Stimulated activated naive B cell treated with anti-CD40 and anti-IgM and Interleukin-4, amounts not matched to agents 10 μg/mL and 1 μg/mL and 100 μg/mL, for 72 hours (primary cell): ENCODE measurements at regions not wholly inside any gene's neighbourhood (a gene's known extent, or its start where the extent isn't known, plus 50 kb on each side); places are given as distances from the start of the nearest gene placed in this dataset.
A peak's percentile ranks its signal among the peaks of the same experiment; 100 is the strongest.

Experiments
- ATAC-seq, 2 donors: fragments of 150-1000 bp; cut with Tn5 transposase; replicated peaks; 2 replicates each; pipeline ENCODE4 v1.10.0; 2021; ENCODE audit warnings: moderate library complexity in 1 of 2
- DNase-seq: peaks from one replicate; pipeline ENCODE4 v3.0.0; 2021
- H3K27ac Mint-ChIP-seq: one replicate; pipeline ENCODE4 v1.8.0; 2022; ENCODE audit warnings: mild to moderate bottlenecking, mixed read lengths
- H3K27me3 Mint-ChIP-seq, 2 donors: one replicate each; pipeline ENCODE4 v1.8.0; 2022; ENCODE audit warnings: mixed read lengths in 2 of 2
- H3K36me3 Mint-ChIP-seq, 2 donors: one replicate each; pipeline ENCODE4 v1.8.0; 2022; ENCODE audit warnings: mixed read lengths in 2 of 2, mild to moderate bottlenecking in 1 of 2
- H3K4me1 Mint-ChIP-seq, 2 donors: one replicate each; pipeline ENCODE4 v1.8.0; 2022; ENCODE audit warnings: mixed read lengths in 2 of 2, mild to moderate bottlenecking in 1 of 2
- H3K4me3 Mint-ChIP-seq, 2 donors: one replicate each; pipeline ENCODE4 v1.8.0; 2022; ENCODE audit warnings: mild to moderate bottlenecking in 2 of 2, mixed read lengths in 2 of 2, moderate library complexity in 1 of 2
- H3K9me3 Mint-ChIP-seq, 2 donors: one replicate each; pipeline ENCODE4 v1.8.0; 2022; ENCODE audit warnings: mixed read lengths in 2 of 2, mild to moderate bottlenecking in 1 of 2

DNA sequence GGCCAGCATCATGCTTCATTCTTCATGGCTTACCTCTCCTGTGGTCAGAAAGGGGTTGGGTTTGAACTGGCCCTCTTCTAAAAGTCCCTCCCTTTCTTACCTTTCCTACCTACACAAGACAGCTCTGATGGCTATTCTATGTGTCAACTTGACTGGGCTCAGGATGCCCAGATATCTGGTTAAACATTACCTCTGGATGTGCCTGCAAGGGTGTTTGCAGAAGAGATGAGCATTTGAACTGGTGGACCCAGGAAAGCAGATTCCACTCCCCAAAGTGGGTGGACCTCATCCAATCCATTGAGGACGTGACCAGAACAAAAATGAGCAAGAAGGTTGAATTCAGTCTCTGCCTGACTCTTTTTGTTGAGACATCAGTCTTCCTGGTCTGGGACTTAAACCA lies 79.0 kb upstream of the TCF7L2 start:
- Mint-ChIP-seq H3K27me3 (peaks cover 0 to 5% of the 10 kb centered on the region in 2 donors), H3K9me3 (peaks cover 5 to 7% of the 10 kb centered on the region in 2 donors), H3K27ac (no peak overlapping the region), H3K4me1 (no peaks in the 10 kb centered on the region), H3K4me3 (no peak overlapping the region), H3K36me3 (peaks cover 2 to 10% of the 10 kb centered on the region in 2 donors)
- ATAC-seq: no peak
- no peak for DNase-seq

DNA sequence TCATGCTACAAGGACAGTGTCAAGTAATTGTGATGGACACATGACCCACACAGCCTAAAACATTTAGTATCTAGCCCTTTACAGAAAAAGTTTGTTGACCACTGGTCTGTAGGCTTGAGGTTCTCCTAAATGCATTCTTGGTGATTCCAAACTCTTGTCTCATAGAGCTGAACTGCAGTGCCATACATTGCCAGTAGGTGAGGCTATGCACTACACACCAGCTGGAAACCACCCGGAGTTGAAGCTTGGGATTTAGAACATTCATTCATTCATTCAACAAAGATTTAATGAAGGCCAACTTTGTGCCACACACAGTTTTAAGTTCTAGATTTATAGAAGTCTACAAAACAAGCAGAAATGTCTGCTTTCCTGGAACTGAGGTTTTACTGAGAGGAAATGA lies 77.3 kb upstream of the TCF7L2 start:
- peaks cover 2 to 7% of the 10 kb centered on the region in 2 donors for H3K36me3 Mint-ChIP-seq
- H3K27me3 Mint-ChIP-seq: peaks cover 0 to 5% of the 10 kb centered on the region in 2 donors
- H3K27ac Mint-ChIP-seq: no peak overlapping the region
- H3K4me3 Mint-ChIP-seq: no peak overlapping the region
- DNase-seq (no peak), ATAC-seq (no peak)
- H3K9me3 Mint-ChIP-seq: peaks cover 5 to 7% of the 10 kb centered on the region in 2 donors
- no peaks in the 10 kb centered on the region for H3K4me1 Mint-ChIP-seq

DNA sequence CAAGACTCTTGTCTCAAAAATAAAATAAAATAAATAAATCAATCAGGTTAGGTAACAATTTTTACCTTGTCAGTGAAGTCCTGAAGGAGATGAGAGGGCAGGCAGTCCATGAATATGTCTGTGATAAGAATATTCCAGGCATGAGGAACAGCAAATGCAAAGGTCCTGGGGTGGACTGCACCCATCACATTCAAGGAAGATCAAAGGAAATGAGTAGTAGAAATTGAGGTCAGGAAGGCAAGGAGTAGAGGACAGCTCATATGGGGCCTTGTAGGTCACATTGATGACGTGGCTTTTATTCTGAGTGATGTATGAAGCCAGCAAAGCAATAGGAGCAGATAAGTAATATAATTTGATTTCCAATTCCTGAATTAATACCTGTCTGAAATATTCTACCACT lies 76.5 kb upstream of the TCF7L2 start:
- no peak overlapping the region for H3K4me3 Mint-ChIP-seq

DNA sequence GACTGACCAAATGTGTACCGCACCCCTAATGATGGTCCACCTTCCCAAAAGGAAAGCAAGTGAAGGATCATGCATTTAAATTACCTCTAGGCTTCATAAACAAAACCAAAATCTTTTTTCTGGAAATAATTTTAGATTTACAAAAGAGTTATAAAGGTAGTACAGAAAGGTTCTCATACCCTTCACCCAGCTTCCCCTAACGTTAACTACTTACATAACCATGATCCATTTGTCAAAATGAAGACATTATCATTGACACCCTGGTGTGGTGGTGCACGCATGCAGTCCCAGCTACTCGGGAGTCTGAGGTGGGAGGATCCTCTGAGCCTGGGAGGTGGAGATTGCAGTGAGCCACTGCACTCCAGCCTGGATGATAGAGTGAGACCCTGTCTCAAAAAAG lies 75.1 kb upstream of the TCF7L2 start:
- Mint-ChIP-seq H3K9me3 (peaks cover 5 to 7% of the 10 kb centered on the region in 2 donors), H3K27ac (no peak overlapping the region), H3K36me3 (peaks cover 2 to 7% of the 10 kb centered on the region in 2 donors), H3K4me1 (no peaks in the 10 kb centered on the region), H3K4me3 (no peak overlapping the region), H3K27me3 (peaks cover 0 to 5% of the 10 kb centered on the region in 2 donors)
- no peak for DNase-seq
- ATAC-seq: no peak

More for the DNA sequence above, 76.5 kb upstream of the TCF7L2 start:
- Mint-ChIP-seq H3K27ac (no peak overlapping the region), H3K36me3 (peaks cover 2 to 7% of the 10 kb centered on the region in 2 donors), H3K4me1 (no peaks in the 10 kb centered on the region), H3K27me3 (peaks cover 0 to 5% of the 10 kb centered on the region in 2 donors), H3K9me3 (peaks cover 5 to 7% of the 10 kb centered on the region in 2 donors)
- DNase-seq (no peak), ATAC-seq (no peak)

DNA sequence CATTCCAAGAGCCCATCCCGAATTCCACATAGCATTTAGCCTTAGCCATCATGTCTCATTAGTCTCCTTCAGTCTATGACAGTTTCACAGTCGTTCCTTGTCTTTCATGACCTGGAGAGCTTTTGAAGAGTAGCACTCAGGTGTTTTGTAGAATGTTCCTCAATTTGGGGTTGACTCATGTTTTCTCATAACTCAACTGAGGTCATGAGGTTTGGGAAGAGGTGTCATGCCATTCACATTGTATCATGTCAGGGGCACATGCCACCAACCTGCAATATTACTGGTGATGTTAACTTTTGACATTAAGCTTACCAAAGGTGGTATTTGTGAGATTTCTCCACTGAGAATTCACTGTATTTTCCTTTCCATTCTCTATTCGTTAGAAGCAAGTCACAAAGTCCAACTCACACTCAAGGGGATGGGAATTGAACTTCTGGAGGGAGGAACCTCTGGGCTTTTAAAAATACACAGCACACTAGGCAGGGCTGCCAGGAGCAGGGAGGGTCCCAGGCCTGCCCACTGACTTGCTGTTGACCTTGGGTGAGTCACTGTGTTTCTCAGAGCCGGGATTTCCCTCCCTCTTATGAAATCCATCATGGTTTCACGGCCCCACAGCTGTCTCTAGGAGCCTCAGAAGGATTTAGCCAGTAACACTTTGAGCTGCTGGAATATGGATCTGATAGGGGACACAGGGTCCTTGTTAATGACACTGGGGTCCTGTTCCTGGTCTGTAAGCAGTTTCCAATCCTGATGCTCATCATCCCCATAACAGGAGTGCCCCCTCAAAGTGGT lies 74.4 kb upstream of the TCF7L2 start:
- no peak overlapping the region for H3K27ac Mint-ChIP-seq
- H3K4me3 Mint-ChIP-seq: no peak overlapping the region
- DNase-seq (no peak), ATAC-seq (peak in 1 of 2 donors; percentile 60)
- peaks cover 5 to 7% of the 10 kb centered on the region in 2 donors for H3K9me3 Mint-ChIP-seq
- peaks cover 2 to 7% of the 10 kb centered on the region in 2 donors for H3K36me3 Mint-ChIP-seq
- H3K4me1 Mint-ChIP-seq: no peaks in the 10 kb centered on the region
- peaks cover 1 to 5% of the 10 kb centered on the region in 2 donors for H3K27me3 Mint-ChIP-seq

DNA sequence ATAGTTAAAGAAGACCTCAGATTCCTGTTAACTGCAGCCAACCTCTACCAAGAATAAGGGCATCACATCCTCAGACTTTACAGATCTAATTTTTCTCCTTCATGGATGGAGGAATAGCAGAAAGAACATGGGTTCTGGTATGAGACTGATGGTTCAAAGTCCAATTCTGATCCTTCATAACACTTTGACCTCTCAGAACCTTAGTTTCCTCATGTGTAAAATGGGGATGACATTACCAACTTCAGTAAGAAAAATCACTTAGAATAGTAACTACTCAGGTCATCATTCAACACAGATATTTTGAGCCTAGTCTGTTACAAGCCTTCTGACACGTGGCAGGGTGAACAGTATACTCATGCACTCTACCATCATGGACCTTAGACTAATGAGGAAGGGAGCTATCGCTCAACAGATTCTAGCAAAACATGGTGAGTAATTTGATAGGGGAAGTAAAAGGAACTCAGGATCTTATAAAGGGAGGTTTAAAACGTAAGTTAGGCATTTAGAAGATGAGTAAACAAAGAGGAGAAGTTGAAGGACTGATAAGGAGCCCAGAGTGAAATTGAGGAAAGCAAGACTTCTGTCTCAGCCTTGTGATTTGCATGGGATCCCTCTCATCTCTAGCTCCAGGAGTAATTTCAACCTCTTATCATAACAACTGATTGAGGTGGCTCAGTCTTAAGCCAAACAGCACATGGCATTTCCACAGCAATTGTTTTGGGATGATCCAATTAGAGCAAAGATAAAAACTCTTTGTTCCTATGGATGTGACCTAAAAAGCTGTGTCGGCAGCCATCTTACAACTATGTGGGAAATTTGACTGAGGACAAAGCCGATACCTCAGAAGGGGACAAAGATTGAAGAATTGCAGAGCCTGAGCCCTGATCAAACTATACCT lies 69.2 kb upstream of the TCF7L2 start:
- Mint-ChIP-seq H3K27ac (no peak overlapping the region), H3K4me3 (no peak overlapping the region), H3K4me1 (no peaks in the 10 kb centered on the region), H3K36me3 (peaks cover 0 to 4% of the 10 kb centered on the region in 2 donors), H3K9me3 (peaks cover 11 to 12% of the 10 kb centered on the region in 2 donors), H3K27me3 (peaks cover 4 to 10% of the 10 kb centered on the region in 2 donors)
- DNase-seq (no peak), ATAC-seq (no peak)

DNA sequence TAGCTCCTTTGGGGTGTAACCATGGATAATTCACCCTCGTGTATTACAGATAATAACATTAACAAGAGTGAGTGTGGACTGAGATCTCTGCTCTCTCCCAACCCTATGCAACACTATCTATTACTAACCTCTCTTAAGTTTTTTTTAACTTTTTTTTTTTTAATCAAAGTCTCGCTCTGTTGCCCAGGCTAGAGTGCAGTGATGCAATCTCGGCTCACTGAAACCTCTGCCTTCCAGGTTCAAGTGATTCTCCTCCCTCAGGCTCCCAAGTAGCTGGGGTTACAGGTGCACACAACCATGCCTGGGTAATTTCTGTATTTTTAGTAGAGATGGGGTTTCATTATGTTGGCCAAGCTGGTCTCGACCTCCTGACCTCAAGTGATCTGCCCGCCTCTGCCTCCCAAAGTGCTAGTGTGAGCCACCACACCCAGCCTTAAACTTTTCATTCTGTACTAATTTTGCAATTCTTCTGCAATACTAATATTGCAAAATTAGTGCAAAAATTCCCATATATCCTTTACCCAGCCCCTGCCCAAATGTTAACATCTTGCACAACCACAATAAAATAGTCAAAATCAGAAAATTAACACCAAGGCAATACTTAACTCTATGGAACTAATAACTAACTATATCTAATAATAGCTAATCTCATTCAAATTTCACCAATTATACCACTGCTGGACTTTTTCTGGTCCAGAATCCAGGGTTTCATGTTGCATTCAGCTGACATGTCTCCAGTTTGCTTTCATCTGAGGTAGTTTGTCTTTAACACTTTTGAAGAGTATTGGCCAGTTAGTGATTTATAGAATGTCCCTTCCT lies 66.5 kb upstream of the TCF7L2 start:
- Mint-ChIP-seq H3K4me3 (no peak overlapping the region), H3K9me3 (peaks cover 11 to 12% of the 10 kb centered on the region in 2 donors), H3K27me3 (peaks cover 4 to 10% of the 10 kb centered on the region in 2 donors), H3K27ac (no peak overlapping the region), H3K4me1 (no peaks in the 10 kb centered on the region), H3K36me3 (peaks cover 0 to 4% of the 10 kb centered on the region in 2 donors)
- DNase-seq (no peak), ATAC-seq (no peak)

DNA sequence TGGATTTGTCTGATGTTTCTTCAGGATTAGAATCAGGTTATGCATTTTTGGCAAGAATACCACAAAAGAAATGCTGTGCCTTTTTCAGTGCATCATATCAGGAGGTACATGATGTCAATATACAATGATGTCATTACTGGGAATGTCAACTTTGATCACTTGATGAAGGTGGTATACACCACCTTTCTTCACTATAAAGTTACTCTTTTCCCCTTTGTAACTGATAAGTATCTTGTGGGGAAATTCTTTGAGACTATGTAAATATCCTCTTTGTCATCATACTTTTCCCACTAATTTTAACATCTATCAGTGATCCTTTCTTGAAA lies 65.9 kb upstream of the TCF7L2 start:
- peaks cover 11 to 12% of the 10 kb centered on the region in 2 donors for H3K9me3 Mint-ChIP-seq
- ATAC-seq (no peak), DNase-seq (no peak)
- no peak overlapping the region for H3K4me3 Mint-ChIP-seq
- H3K4me1 Mint-ChIP-seq: no peaks in the 10 kb centered on the region
- no peak overlapping the region for H3K27ac Mint-ChIP-seq
- H3K27me3 Mint-ChIP-seq: peaks cover 4 to 10% of the 10 kb centered on the region in 2 donors
- H3K36me3 Mint-ChIP-seq: peaks cover 0 to 4% of the 10 kb centered on the region in 2 donors

DNA sequence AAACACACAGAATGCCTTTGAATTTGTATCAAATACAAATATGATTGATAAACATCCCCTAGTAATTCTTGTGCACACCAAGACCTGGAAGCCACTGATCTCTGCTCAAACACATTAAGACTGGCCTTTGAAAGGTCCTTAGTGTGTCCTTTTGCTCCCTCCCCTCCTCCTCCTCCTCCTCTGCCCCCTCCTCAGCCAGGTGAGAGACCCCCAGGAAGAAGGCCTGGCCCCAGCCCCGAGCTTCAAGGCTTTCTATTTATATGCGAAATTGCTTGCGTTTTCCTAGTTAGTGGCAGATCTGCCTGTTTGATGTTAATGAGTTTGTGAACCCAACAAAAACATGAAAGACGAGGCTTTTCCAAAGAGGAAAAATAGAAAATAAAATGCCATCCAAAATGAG lies 63.6 kb upstream of the TCF7L2 start:
- Mint-ChIP-seq H3K27me3 (peaks cover 4 to 5% of the 10 kb centered on the region in 2 donors), H3K27ac (no peak overlapping the region), H3K36me3 (peaks cover 0 to 7% of the 10 kb centered on the region in 2 donors), H3K4me3 (no peak overlapping the region), H3K9me3 (peaks cover 9 to 12% of the 10 kb centered on the region in 2 donors), H3K4me1 (no peaks in the 10 kb centered on the region)
- no peak for ATAC-seq
- DNase-seq: no peak

DNA sequence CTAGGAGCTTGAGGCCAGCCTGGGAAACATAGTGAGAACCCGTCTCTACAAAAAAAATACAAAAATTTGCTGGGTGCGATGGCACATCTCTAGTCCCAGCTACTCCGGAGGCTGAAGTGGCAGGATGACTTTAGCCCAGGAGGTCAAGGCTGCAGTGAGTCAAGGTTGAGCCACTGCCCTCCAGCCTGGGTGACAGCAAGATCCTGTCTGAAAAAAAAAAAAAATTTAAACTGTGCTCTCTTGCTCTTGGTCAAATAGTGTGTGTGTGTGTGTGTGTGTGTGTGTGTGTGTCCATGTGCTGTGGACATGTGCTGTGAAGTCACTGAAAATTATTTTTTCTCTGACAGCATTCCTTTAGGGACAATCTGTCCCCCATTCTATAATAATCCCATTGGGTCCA lies 62.1 kb upstream of the TCF7L2 start:
- DNase-seq: no peak
- no peak overlapping the region for H3K27ac Mint-ChIP-seq
- no peak overlapping the region for H3K4me3 Mint-ChIP-seq
- no peaks in the 10 kb centered on the region for H3K4me1 Mint-ChIP-seq
- H3K9me3 Mint-ChIP-seq: peaks cover 13 to 18% of the 10 kb centered on the region in 2 donors
- ATAC-seq: no peak
- no peaks in the 10 kb centered on the region for H3K27me3 Mint-ChIP-seq
- peaks cover 5 to 17% of the 10 kb centered on the region in 2 donors for H3K36me3 Mint-ChIP-seq

DNA sequence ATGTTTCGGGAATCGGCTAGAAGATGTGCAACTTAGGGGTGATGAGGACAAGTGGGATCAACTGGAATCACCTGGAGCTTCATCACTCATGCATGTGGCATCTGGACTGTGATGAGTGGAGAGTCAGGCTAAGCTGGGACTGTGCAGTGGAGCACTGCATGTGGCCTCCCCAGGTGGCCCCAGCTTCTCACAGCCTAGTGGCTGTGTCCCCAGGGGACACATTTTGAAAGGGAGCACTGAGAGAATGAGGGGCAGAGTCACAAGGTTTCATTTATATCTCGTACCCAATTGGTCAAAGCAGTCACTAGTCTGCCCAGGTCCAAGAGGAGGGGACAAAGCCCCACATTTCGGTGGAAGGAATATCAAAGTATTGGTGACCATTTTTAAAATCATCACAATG lies 54.8 kb upstream of the TCF7L2 start:
- Mint-ChIP-seq H3K36me3 (peaks cover 7 to 23% of the 10 kb centered on the region in 2 donors), H3K4me1 (peaks cover 5 to 6% of the 10 kb centered on the region in 2 donors), H3K4me3 (no peak overlapping the region), H3K27ac (no peak overlapping the region), H3K27me3 (peaks cover 0 to 9% of the 10 kb centered on the region in 2 donors), H3K9me3 (peaks cover 4 to 6% of the 10 kb centered on the region in 2 donors)
- ATAC-seq (no peak), DNase-seq (no peak)

DNA sequence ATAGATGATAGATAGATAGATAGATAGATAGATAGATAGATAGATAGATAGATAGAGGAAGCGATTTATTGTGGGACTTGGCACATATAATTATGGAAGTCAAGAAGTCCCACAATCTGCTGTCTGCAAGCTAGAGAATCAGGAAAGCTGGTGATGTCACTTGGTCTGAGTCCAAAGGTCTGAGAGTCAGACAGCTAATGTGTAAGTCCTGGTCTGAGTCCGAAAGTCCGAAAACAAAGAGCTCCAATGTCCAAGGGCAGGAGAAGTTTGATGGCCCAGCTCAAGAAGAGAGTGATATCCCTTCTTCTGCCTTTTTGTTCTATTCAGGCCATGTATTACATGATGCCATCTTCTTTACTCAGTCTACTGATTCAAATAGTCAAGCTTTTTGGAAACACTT lies 53.8 kb upstream of the TCF7L2 start:
- no peak for DNase-seq
- H3K9me3 Mint-ChIP-seq: peaks cover 4 to 6% of the 10 kb centered on the region in 2 donors
- ATAC-seq: no peak
- H3K27me3 Mint-ChIP-seq: peaks cover 0 to 9% of the 10 kb centered on the region in 2 donors
- peaks cover 7 to 22% of the 10 kb centered on the region in 2 donors for H3K36me3 Mint-ChIP-seq
- H3K4me3 Mint-ChIP-seq: no peak overlapping the region
- H3K27ac Mint-ChIP-seq: no peak overlapping the region
- H3K4me1 Mint-ChIP-seq: peaks cover 5 to 6% of the 10 kb centered on the region in 2 donors

DNA sequence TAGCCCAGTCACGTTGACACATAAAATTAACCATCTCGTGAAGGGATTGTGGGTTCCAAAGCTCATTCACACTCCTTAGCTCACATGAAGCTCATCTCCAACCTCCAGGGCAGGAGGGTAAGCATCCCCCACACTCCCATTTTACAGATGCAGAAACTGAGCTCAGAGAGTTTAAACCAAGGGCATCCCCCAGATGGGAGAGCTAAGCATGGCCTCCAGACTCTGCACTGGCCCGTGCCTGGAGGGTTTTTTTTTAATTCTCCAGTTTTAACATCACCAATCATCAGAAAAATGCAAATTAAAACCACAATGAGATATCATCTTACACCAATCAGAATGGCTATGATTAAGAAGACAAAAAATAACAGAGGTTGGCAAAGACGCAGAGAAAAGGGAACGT lies 53.3 kb upstream of the TCF7L2 start:
- H3K36me3 Mint-ChIP-seq: peaks cover 6 to 17% of the 10 kb centered on the region in 2 donors

More for the DNA sequence above, 53.3 kb upstream of the TCF7L2 start:
- DNase-seq (no peak), ATAC-seq (no peak)
- Mint-ChIP-seq H3K4me3 (no peak overlapping the region), H3K9me3 (peaks cover 3 to 6% of the 10 kb centered on the region in 2 donors), H3K27me3 (peaks cover under 1 to 9% of the 10 kb centered on the region in 2 donors), H3K4me1 (peaks cover 5 to 6% of the 10 kb centered on the region in 2 donors), H3K27ac (no peak overlapping the region)
